ENCODE measurements at regions not wholly inside any gene's neighbourhood (a gene's known extent, or its start where the extent isn't known, plus 50 kb on each side); places are given as distances from the start of the nearest gene placed in this dataset.

DNA sequence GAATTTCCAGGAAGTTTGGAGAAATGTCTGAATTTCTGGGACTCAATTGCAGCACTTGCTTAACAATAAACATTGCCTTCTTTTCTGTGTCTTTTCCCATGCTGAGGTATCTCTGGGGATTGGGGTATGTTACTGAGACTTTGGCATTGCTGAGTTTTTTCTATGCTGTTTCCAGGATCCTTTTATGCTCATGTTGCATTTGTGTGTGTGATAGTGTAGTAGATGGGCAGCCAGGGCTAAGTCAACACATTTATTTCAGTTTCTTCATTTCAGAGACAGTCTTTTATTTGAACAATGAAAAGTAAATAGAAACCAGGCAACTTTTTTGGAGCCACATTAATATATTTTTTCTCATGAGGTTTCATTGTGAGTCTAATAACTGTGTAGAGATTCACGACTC, 1160.3 kb upstream of the TMEM132C start:
- no peak overlapping the region for H3K27ac ChIP-seq
- H3K27me3 ChIP-seq: no peaks in the 10 kb centered on the region
- DNase-seq: no peak
- no peak overlapping the region for H3K4me3 ChIP-seq
- TF ChIP-seq, protein P1, sequence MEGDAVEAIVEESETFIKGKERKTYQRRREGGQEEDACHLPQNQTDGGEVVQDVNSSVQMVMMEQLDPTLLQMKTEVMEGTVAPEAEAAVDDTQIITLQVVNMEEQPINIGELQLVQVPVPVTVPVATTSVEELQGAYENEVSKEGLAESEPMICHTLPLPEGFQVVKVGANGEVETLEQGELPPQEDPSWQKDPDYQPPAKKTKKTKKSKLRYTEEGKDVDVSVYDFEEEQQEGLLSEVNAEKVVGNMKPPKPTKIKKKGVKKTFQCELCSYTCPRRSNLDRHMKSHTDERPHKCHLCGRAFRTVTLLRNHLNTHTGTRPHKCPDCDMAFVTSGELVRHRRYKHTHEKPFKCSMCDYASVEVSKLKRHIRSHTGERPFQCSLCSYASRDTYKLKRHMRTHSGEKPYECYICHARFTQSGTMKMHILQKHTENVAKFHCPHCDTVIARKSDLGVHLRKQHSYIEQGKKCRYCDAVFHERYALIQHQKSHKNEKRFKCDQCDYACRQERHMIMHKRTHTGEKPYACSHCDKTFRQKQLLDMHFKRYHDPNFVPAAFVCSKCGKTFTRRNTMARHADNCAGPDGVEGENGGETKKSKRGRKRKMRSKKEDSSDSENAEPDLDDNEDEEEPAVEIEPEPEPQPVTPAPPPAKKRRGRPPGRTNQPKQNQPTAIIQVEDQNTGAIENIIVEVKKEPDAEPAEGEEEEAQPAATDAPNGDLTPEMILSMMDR (IDR thresholded peaks at IDR 0.05): no peak
- no peak for TF ChIP-seq POLR2A (IDR thresholded peaks at IDR 0.05)
- no peaks in the 10 kb centered on the region for H3K9me3 ChIP-seq
- H3K4me1 ChIP-seq: no peaks in the 10 kb centered on the region
- no peaks in the 10 kb centered on the region for H3K36me3 ChIP-seq

DNA sequence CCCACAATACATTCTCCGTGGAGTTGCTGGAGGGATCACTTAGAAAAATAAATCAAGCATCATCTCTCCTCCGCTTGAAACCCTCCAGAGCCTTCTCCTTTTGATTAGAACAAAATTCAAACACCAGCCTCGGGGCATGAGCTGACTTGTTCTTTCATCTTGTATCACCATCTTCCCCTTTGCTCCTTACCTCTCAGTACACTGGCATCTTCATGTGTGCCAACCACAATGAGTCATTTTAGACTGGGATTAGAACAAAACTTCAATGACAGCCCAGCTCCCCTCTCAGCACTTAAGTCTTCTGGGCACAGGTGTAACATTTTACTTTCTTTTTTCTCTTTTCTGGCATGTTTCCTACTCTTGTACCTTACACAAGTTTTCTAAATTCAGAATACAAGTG, 1159.2 kb upstream of the TMEM132C start:
- Histone ChIP-seq H3K27me3 (no peaks in the 10 kb centered on the region), H3K4me3 (no peak overlapping the region), H3K4me1 (no peaks in the 10 kb centered on the region), H3K36me3 (no peaks in the 10 kb centered on the region), H3K9me3 (no peaks in the 10 kb centered on the region), H3K27ac (no peak overlapping the region)
- no peak for DNase-seq
- TF ChIP-seq, protein P1 (IDR thresholded peaks at IDR 0.05): no peak
- TF ChIP-seq POLR2A (IDR thresholded peaks at IDR 0.05): no peak

DNA sequence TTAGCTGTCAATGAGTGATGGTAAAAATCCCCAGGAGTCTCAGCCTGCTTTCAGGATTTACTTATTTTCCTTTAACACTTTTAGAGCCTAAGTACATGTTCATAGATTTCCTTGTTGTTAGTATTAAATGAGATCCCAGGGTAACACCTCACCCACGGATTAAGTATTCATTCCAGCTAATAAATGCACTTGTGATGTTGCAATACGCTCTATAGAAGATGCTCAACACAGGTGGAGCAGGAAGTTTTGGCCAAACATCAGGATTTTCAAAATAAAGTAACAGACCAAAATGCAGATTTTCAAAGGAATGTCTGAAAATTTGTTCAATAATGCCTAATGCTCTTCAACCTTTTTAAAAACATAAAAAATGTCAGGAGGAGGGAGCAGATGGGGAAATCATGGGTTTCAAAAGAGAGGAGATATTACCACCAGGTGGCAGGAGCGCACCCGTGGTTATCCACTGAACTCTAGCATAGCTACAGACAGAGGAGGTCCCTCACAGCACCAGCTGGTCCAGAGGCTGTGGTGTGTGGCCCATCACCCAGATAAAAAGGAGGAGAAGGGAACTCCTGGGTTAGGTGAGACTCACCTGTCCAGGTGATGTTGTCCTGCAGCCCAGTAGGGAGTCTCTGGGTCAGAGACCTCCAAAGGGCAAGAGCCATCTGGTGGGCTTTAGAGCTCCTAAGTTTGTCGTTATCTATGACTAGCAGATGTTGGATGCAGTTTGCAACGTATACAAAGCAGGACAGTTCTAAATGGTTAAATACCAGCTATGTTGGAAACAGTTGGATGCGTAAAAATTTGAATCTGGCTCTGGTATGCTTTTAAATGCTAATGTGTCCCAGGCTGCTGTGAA, 1158.4 kb upstream of the TMEM132C start:
- Histone ChIP-seq H3K4me1 (no peaks in the 10 kb centered on the region), H3K4me3 (no peak overlapping the region), H3K27me3 (no peaks in the 10 kb centered on the region), H3K27ac (no peak overlapping the region), H3K9me3 (no peaks in the 10 kb centered on the region), H3K36me3 (no peaks in the 10 kb centered on the region)
- TF ChIP-seq POLR2A (IDR thresholded peaks at IDR 0.05): no peak
- TF ChIP-seq, protein P1 (IDR thresholded peaks at IDR 0.05): peak in 4 of 6 experiments; percentile 40 to 60 (median 54)
- DNase-seq: peak in 1 of 3 donors; percentile 68

DNA sequence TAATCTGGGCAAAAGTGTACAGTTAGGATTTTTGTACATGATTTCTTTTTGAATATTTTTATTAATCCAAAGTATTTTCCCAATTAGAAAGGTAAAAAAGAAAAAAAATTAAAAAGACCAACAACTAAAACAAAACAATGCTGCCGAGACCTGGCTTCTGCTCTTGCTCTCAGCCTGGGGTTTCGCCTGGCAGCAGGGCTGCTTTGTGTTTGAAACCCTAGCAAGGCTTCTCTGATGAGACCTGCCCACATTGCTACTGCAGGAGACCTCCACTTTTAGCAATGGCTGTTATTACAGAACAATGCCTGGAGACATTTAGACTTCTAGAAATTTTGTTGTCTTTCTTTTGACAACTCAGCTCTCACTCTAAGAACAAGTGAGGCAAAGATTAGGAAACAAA, 1153.0 kb upstream of the TMEM132C start:
- Histone ChIP-seq H3K36me3 (no peaks in the 10 kb centered on the region), H3K4me3 (no peak overlapping the region), H3K27ac (no peak overlapping the region), H3K4me1 (no peaks in the 10 kb centered on the region), H3K27me3 (no peaks in the 10 kb centered on the region), H3K9me3 (no peaks in the 10 kb centered on the region)
- TF ChIP-seq POLR2A (IDR thresholded peaks at IDR 0.05): no peak
- TF ChIP-seq, protein P1 (IDR thresholded peaks at IDR 0.05): no peak
- no peak for DNase-seq

DNA sequence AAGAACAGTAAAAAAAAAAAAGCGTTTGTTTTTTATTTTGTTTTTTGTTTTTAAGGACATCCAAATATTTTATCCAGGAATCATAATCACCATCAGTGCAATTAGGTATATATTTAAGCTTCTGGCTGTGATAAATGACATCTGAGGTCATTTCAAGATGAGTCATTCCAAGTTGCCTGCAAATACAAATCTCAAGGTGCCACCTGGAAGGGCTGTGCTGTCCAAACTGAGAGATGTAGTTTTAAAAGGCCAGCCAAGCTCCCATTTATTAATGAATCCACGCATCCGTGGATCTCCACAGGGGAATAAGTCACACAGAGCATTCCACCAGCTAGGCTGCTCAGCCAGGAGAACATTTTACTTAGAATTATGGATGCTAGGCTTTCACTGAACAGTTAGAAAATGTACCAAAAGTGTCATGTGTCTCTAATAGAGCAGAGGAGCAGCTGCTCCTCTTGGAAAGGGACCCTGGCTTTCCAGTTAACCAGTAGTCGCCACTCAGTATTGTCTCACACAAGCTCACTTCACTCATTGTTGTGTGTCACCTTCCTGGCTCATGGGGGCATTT, 1151.4 kb upstream of the TMEM132C start:
- no peak for DNase-seq
- Histone ChIP-seq H3K4me3 (no peak overlapping the region), H3K36me3 (no peaks in the 10 kb centered on the region), H3K4me1 (no peaks in the 10 kb centered on the region), H3K27ac (no peak overlapping the region), H3K27me3 (no peaks in the 10 kb centered on the region), H3K9me3 (no peaks in the 10 kb centered on the region)
- TF ChIP-seq, protein P1 (IDR thresholded peaks at IDR 0.05): no peak
- TF ChIP-seq POLR2A (IDR thresholded peaks at IDR 0.05): no peak
